ENCODE measurements at regions not wholly inside any gene's neighbourhood (a gene's known extent, or its start where the extent isn't known, plus 50 kb on each side); places are given as distances from the start of the nearest gene placed in this dataset.

- TF ChIP-seq ZNF407 (CRISPR knock-in tag; IDR thresholded peaks at IDR 0.05; ENCODE audit: not compliant biosample characterization) (no peak), ZNF652 (CRISPR knock-in tag; IDR thresholded peaks at IDR 0.05; ENCODE audit: borderline replicate concordance, low read depth) (no peak), ZBTB7A (CRISPR knock-in tag; IDR thresholded peaks at IDR 0.05) (no peak), ZNF121 (CRISPR knock-in tag; IDR thresholded peaks at IDR 0.05) (no peak), THYN1 (CRISPR knock-in tag; IDR thresholded peaks at IDR 0.05; ENCODE audit: borderline replicate concordance, low read depth) (no peak), ZNF234 (CRISPR knock-in tag; conservative IDR thresholded peaks at IDR 0.05) (no peak), ZNF660 (CRISPR knock-in tag; IDR thresholded peaks at IDR 0.05; ENCODE audit: borderline replicate concordance, low read depth) (no peak), NR2F2 (IDR thresholded peaks at IDR 0.05; ENCODE audit: borderline replicate concordance, low read depth) (no peak), GTF2F1 (IDR thresholded peaks at IDR 0.05; ENCODE audit: low read length) (no peak), BRCA1 (CRISPR knock-in tag; IDR thresholded peaks at IDR 0.05) (no peak)
- TF ChIP-seq, protein P1, sequence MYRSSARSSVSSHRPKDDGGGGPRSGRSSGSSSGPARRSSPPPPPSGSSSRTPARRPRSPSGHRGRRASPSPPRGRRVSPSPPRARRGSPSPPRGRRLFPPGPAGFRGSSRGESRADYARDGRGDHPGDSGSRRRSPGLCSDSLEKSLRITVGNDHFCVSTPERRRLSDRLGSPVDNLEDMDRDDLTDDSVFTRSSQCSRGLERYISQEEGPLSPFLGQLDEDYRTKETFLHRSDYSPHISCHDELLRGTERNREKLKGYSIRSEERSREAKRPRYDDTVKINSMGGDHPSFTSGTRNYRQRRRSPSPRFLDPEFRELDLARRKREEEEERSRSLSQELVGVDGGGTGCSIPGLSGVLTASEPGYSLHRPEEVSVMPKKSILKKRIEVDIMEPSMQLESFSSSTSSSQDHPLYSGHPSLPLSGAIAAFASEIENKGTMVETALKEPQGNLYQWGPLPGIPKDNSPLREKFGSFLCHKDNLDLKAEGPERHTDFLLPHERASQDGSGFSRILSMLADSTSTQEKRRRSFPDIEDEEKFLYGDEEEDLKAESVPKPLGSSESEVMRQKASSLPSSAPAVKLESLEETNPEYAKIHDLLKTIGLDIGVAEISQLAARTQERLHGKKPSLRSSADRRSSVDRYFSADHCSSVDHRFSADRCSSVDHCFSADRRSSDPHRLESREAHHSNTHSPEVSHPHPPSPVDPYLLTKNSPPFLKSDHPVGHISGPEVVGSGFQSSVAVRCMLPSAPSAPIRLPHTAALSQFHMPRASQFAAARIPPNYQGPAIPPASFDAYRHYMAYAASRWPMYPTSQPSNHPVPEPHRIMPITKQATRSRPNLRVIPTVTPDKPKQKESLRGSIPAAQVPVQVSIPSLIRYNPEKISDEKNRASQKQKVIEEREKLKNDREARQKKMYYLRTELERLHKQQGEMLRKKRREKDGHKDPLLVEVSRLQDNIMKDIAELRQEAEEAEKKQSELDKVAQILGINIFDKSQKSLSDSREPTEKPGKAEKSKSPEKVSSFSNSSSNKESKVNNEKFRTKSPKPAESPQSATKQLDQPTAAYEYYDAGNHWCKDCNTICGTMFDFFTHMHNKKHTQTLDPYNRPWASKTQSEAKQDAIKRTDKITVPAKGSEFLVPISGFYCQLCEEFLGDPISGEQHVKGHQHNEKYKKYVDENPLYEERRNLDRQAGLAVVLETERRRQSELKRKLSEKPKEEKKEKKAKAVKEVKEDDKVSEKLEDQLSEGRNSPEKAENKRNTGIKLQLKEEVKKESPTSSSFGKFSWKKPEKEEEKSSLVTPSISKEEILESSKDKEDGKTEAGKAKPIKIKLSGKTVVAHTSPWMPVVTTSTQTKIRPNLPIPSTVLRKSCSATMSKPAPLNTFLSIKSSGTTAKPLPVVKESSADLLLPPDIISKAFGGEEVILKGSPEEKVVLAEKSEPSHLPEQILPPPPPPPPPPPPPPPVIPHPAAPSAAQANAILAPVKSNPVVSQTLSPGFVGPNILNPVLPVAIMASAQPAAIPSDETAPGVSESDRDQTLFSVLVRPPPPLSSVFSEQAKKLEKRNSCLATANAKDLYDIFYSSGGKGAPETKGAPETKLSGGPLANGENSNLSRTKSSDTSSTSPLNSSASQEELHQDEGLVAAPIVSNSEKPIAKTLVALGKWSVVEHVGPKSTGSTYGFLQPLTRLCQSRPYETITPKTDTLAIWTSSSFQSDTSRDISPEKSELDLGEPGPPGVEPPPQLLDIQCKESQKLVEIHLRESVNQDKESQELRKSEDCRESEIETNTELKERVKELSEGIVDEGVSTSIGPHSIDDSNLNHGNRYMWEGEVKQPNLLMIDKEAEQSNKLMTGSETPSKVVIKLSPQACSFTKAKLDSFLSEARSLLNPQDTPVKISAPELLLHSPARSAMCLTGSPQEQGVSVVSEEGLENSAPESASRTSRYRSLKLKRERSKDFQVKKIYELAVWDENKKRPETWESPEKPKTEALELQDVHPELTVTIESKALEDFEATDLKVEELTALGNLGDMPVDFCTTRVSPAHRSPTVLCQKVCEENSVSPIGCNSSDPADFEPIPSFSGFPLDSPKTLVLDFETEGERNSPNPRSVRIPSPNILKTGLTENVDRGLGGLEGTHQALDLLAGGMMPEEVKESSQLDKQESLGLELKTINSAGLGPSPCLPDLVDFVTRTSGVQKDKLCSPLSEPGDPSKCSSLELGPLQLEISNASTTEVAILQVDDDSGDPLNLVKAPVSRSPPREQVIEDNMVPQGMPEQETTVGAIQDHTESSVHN (CRISPR knock-in tag; IDR thresholded peaks at IDR 0.05) = no peak
These were observed 326.9 kb downstream of the CTTN start (continued) for GRCh38 chr11:70725278-70725677.
